ENCODE measurements at regions not wholly inside any gene's neighbourhood (a gene's known extent, or its start where the extent isn't known, plus 50 kb on each side); places are given as distances from the start of the nearest gene placed in this dataset.
A peak's percentile ranks its signal among the peaks of the same experiment; 100 is the strongest.
"Not testable (repeated sequence)": the region's sequence is repeated elsewhere in the genome, so short reads cannot be mapped to it uniquely, and the experiment has no call there.

GRCh38 chr4:149987330-149988086 lies 90.7 kb upstream of the DCLK2 start:
- DNase-seq: no peak

GRCh38 chr4:149988087-149988410 lies 90.2 kb upstream of the DCLK2 start:
- no peak for DNase-seq

DNA sequence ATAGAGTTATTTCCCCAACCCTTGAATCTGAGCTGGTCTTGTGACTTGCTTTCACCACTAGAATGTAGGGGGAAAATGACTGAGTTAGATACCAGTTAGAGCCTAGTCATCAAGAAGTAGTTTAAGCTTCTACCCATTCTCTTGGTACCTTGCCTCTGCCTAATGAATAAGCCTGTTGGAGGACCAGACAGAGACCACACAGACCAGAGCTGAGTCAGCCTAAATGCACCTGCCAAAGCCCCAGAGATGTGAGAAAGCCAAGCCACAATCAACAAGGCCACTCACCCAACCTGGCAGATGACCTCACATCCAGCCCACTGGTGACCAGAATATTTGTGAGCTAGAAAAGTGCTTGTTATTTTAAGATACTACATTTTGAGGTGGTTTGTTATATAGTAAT lies 85.2 kb upstream of the DCLK2 start:
- no peak for DNase-seq

DNA sequence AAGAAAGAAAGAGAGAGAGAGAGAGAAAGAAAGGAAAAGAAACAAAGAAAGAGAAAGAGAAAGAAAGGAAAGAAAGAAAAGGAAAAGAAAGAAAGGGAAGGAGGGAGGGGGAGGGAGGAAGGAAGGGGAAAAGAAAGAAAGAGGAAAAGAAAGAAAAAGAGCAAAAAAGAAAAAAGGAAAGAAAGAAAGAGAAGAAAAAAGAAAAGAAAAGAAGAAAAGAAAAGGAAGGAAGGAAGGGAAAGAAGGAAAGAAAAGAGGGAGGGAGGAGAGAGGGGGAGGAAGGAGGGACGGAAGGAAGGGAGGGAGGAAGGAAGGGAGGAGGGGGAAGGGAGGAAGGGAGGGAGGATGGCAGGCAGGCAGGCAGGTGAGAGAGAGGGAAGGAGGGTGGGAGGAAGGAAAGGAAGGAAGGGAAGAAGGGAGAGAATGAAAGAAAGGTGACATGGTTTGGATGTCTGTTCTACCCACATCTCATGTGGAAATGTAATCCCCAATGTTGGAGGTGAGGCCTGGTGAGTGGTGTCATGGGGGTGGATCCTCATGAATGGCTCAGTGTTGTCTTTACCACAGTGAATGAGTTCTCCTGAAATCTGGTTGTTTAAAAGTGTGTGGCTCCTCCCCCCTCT lies 83.0 kb upstream of the DCLK2 start:
- DNase-seq: no peak

DNA sequence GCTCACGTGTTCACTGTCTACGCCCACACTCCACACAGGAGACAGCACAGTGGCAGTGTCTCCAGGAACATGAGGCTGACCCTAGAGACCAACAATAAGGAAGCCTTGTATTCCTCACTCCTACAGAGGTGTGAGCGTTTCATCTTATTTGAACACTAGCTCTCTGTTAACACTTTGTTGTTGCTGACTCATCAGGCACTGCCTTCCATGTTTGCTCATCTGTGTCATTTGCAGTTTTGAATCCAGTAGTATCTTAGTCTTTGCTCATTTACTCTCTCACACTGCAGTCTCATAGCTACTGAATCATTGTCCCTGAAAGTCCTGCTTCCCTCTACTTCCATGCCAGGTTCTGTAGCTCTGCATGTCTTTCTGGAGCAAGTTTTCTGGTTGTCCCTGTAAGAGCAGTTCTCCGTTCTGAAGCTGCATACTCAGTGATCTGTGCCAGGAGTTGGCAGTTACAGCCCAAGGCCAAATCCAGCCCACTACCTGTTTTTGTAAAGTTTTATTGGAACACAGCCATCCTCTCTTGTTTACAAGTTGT lies 80.3 kb upstream of the DCLK2 start:
- no peak for DNase-seq

- DNase-seq: peak; percentile 8
Observed at GRCh38 chr4:149999485-150000074, 78.7 kb upstream of the DCLK2 start.

GRCh38 chr4:150001815-150002214 lies 76.4 kb upstream of the DCLK2 start:
- no peak for DNase-seq

GRCh38 chr4:150002561-150002960 lies 75.7 kb upstream of the DCLK2 start:
- no peak for DNase-seq

DNA sequence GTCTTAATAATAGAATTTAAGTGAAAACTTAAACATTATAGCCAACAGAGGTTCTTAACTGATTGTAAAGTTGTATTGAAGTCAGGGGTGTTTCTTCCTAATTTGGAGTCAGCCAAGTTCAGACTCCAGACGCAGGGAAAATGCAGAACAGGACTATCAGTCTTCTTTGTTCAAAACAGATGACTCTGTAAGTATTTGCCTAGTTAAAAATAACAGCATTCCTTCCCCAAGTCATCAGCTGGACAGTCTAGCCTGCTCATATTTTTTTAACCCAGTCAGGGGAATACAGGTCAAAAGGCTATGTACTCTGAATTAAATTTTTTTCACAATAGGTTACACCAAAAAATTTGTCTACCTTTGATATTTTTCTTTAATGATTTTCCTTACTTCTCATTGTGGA lies 73.8 kb upstream of the DCLK2 start:
- DNase-seq: no peak

- DNase-seq: no peak
Observed at GRCh38 chr4:150005537-150005936, 72.7 kb upstream of the DCLK2 start.

GRCh38 chr4:150006197-150006596 lies 72.0 kb upstream of the DCLK2 start:
- DNase-seq: no peak

GRCh38 chr4:150007512-150007911 lies 70.7 kb upstream of the DCLK2 start:
- no peak for DNase-seq

- DNase-seq: no peak
Observed at GRCh38 chr4:150008546-150008945, 69.7 kb upstream of the DCLK2 start.

- no peak for DNase-seq
Observed at GRCh38 chr4:150009533-150009932, 68.7 kb upstream of the DCLK2 start.

- DNase-seq: peak; percentile 53
Observed at GRCh38 chr4:150010525-150011126, 67.6 kb upstream of the DCLK2 start.

- DNase-seq: no peak
Observed at GRCh38 chr4:150012851-150013360, 65.3 kb upstream of the DCLK2 start.

DNA sequence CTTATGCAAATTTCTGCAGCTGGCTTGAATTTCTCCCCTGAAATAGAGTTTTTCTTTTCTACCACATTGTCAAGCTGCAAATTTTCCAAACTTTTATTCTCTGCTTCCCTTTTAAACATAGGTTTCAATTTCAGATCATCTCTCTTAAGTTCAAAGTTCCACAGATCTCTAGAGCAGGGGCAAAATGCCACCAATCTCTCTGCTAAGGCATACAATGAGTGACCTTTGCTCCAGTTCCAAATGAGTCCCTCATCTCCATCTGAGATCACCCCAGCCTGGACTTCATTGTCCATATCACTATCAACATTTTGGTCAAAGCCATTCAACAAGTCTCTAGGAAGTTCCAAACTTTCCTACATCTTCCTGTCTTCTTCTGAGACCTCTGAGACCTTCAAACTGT lies 62.3 kb upstream of the DCLK2 start:
- DNase-seq: not testable (repeated sequence)

DNA sequence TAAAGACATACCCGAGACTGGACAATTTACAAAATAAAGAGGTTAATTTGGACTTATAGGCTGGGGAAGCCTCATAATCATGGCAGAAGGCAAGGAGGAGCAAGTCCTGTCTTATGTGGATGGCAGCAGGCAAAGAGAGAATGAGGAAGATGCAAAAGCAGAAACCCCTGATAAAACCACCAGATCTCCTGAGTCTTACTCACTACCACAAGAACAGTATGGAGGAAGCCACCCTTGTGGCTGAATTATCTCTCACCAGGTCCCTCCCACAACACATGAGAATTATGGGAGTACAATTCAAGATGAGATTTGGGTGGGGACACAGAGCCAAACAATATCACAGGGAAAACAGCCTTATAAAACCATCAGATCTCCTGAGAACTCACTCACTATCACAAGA lies 61.6 kb upstream of the DCLK2 start:
- not testable (repeated sequence) for DNase-seq

- DNase-seq: no peak
Observed at GRCh38 chr4:150018257-150018656, 60.0 kb upstream of the DCLK2 start.

DNA sequence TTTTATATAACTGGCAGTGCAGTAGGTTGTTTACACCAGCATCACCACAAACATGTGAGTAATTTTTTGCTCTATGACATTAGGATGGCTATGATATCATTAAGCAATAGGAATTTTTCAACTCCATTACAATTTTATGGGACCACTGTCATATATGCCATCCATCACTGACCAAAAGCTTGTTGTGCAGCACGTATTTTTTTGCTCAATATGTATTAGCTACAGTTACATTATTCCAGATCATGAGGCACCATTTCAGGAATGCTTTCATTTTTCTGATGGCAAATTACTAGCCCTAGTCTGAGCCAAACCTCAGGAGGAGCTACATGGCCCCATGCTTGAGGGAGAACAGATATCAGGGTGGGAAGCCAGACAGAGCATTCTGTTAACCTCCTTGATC lies 56.8 kb upstream of the DCLK2 start:
- DNase-seq: no peak

DNA sequence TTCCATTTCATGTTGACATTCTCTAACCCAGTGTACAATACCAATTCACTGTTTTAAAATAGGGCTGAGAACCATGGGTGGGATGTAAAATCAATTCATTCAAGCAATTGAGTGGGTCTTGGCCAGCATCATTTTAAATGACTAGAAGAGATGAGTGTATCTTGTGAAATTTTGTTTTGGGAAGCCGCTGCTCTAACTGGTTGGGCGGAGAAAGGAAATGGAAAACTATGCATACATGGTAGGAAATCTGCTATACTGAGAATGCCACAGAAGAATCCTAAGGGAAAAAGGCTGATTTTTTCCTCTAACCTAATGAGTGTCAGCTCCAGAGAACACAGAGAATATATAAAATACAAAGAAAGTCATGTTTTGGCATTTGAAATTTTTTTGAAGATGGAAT lies 54.8 kb upstream of the DCLK2 start:
- DNase-seq: no peak

GRCh38 chr4:150026987-150027386 lies 51.3 kb upstream of the DCLK2 start:
- DNase-seq: not testable (repeated sequence)
